Activated T-cell treated with anti-CD3 and anti-CD28 coated beads, Interleukin-2, amount 50 U/mL, for 24 hours (primary cell): ENCODE measurements at regions not wholly inside any gene's neighbourhood (a gene's known extent, or its start where the extent isn't known, plus 50 kb on each side); places are given as distances from the start of the nearest gene placed in this dataset.

Source experiments
- DNase-seq: peaks from one replicate; pipeline ENCODE4 v3.0.0-alpha.2; 2020
- H3K27ac Mint-ChIP-seq: 2 replicates; pipeline ENCODE4 v1.8.0; 2020; ENCODE audit warnings: mild to moderate bottlenecking, mixed read lengths
- H3K27me3 Mint-ChIP-seq: 2 replicates; pipeline ENCODE4 v1.8.0; 2020; ENCODE audit warnings: mixed read lengths
- H3K36me3 Mint-ChIP-seq: 2 replicates; pipeline ENCODE4 v1.8.0; 2020; ENCODE audit warnings: low read depth, mixed read lengths
- H3K4me1 Mint-ChIP-seq: 2 replicates; pipeline ENCODE4 v1.8.0; 2020; ENCODE audit warnings: low read depth, mixed read lengths
- H3K4me3 Mint-ChIP-seq: 2 replicates; pipeline ENCODE4 v1.8.0; 2020; ENCODE audit warnings: mild to moderate bottlenecking, moderate library complexity, mixed read lengths
- H3K9me3 Mint-ChIP-seq: 2 replicates; pipeline ENCODE4 v1.8.0; 2020; ENCODE audit warnings: mixed read lengths

DNA sequence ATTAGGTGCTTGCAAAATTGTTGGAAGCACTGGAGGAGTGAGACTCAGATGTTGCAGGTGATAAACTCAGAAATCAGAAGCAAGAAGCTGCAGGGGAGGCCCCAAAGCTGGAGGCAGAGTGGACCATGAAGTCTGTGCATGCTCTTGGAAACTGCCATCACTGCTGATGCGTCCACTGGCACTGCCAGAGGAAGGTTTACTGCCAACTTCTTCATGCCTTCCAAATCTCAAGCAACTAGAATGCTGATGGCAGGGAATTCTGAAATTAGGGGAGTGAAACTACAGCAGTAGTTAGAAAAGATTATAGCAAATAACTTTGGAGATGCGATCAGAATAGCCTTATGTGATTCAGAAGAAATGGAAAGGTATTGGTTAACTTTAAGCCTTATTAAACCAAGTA lies 277.1 kb upstream of the SDK2 start:
- Mint-ChIP-seq H3K27me3 (peaks cover 6% of the 10 kb centered on the region), H3K27ac (no peak overlapping the region), H3K9me3 (peaks cover 8% of the 10 kb centered on the region)

DNA sequence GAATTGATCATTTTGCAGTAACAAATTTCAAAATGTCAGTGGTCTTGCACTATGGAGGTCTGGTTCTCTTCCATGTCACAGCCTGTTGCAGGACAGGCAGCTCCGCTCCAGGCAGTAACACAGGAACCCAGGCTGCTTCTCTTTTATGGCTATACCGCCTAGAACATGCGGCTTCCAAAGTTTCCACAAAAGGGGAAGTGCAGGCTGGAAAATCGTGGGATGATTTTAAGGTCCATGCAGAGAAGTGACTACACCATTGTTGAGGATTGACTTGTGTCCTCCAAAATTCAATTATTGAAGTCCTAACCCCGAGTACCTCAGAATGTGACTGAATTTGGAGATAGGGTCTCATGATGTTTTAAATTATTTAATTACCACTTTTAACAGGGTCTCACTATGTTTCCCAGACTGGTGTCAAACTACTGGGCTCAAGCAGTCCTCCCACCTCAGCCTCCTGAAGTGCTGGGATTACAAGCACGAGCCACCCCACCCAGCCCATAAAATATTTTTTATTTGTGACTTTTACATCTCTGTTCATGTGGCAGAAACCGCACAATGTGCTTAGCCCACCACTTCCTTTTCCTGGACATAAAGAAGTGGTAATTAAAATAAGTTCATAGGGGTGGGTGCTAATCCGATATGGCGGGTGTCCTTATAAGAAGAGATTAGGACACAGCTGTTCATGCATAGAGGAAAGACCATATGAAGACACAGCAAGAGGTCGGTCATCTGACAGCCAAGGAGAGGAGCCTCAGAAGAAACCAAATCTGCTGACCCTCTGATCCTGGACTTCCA lies 279.2 kb upstream of the RPL38 start:
- H3K9me3 Mint-ChIP-seq = peaks cover 5% of the 10 kb centered on the region
- no peak for DNase-seq
- H3K4me3 Mint-ChIP-seq = no peak overlapping the region
- H3K27ac Mint-ChIP-seq = no peak overlapping the region
- H3K4me1 Mint-ChIP-seq = peaks cover 12% of the 10 kb centered on the region
- H3K27me3 Mint-ChIP-seq = no peaks in the 10 kb centered on the region
- no peaks in the 10 kb centered on the region for H3K36me3 Mint-ChIP-seq

More for the DNA sequence above, 277.1 kb upstream of the SDK2 start:
- Mint-ChIP-seq H3K4me3 (no peak overlapping the region), H3K4me1 (peaks cover 12% of the 10 kb centered on the region), H3K36me3 (no peaks in the 10 kb centered on the region)
- no peak for DNase-seq

DNA sequence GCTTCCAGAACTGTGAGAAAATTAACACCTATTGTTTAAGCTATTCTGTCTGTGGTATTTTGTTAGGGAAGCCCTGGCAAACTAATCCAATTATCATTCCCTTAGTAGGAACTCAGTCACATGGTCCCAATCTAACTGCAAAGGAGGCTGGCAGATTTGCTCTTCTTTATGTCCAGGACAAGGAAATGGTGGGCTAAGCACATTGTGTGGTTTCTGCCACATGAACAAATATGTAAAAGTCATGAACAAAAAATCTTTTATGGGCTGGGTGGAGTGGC lies 278.6 kb upstream of the RPL38 start:
- H3K4me3 Mint-ChIP-seq = no peak overlapping the region
- no peaks in the 10 kb centered on the region for H3K36me3 Mint-ChIP-seq
- DNase-seq = no peak
- no peak overlapping the region for H3K27ac Mint-ChIP-seq
- peaks cover 2% of the 10 kb centered on the region for H3K9me3 Mint-ChIP-seq
- H3K4me1 Mint-ChIP-seq = peaks cover 15% of the 10 kb centered on the region
- H3K27me3 Mint-ChIP-seq = no peaks in the 10 kb centered on the region

DNA sequence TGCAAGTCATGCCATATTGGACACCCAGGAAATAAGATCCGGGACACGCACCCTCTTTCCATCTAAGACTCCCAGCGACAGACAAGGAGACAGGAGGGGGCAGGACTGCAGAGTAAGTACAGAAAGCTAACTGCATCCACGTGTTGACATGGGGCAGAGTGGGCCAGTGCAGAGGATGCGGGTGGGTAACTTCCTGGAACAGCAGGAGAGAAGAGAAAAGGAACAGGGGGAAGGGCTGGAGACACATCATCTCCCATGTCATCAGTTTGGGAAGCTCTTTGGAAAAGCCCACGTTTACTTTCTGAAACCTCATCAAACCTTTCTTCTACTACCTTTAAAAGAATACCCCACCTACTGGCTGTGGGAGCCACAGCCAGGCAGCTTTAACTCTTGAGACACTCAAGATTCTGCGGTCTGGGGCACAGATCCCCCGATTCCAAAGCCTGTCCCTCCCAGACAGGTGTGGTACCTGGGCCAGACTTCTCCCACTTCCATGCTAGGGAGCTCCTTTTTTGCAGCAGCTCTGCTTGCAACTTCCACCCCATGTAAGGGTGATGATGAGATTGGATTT lies 273.5 kb upstream of the RPL38 start:
- Mint-ChIP-seq H3K9me3 (no peaks in the 10 kb centered on the region), H3K36me3 (no peaks in the 10 kb centered on the region), H3K4me3 (no peak overlapping the region), H3K4me1 (peaks cover 4% of the 10 kb centered on the region), H3K27me3 (peaks cover 4% of the 10 kb centered on the region), H3K27ac (no peak overlapping the region)
- no peak for DNase-seq

DNA sequence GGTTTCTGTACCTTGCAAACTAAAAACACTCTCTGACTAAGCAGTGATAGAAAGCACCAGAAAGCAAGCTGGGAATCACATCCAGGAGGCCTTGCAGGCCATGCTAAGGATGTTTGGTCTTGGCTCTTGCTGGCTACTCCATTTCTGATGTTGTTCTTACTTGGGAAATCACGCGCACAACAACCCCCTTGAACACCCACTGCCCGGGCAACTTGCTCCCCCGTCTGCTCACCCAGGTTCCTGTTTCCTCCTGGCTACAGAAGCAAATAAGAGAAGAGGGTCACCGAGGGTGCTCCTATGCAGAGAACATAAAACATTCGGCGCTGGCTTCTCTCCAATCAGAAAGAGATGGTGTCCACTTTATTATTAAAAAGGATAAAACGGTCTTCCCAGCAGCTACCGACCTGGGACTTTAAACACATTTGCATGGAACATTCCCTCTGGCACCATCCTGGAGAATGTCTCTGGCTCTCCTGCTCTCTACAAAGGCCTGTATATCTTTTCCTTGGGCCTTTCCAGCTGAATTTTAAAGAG lies 271.2 kb upstream of the RPL38 start:
- H3K27me3 Mint-ChIP-seq = peaks cover 4% of the 10 kb centered on the region
- no peak overlapping the region for H3K27ac Mint-ChIP-seq
- H3K4me1 Mint-ChIP-seq = peaks cover 4% of the 10 kb centered on the region
- no peaks in the 10 kb centered on the region for H3K36me3 Mint-ChIP-seq
- DNase-seq = no peak
- H3K4me3 Mint-ChIP-seq = no peak overlapping the region
- H3K9me3 Mint-ChIP-seq = no peaks in the 10 kb centered on the region

DNA sequence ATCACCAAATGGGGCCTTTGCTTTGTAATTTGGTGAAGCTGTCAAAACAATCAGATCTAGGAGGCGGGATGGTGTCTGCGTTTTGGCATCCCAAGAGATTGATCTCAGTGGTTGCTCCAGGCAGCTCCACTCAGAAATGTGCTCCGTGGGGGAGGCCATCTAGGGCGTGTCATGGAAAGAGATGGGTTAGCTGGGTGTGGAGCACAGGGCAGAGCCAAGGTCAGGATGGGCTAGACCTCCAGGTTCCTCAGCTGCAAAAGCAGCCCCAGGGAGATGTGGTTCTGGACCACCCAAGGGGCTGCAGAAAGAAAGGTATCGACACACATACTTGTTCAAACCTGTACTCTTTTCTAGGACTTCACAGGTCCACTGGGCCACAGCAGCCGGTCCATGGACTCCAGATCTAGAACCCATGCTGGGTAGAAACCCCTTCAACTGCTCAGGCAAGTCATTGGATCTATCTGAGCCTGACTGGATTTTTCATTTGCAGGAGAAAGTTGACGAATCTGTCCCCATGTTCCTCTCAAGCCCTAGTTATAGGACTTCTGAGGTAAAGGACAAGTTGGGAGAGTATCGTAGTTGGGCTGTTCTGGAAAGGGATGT lies 270.2 kb upstream of the RPL38 start:
- no peaks in the 10 kb centered on the region for H3K36me3 Mint-ChIP-seq
- H3K9me3 Mint-ChIP-seq = no peaks in the 10 kb centered on the region
- H3K4me3 Mint-ChIP-seq = no peak overlapping the region

DNA sequence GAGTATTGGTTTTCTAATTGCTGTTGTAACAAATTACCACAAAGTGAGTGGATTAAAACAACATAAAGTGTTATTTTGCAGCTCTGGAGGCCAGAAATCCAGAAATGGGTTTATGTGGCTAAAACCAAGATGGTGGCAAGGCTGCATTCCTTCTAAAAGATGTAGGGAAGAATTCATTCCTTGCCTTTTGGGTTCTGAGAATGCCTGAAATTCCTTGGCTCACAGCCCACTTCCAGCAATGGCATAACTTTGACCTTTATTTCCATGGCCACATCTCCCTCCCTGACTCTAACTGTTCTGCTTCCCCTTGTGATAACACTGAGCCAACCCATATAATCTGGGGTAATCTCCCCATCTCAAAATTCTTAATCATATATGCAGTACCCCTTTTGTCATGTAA lies 269.6 kb upstream of the RPL38 start:
- Mint-ChIP-seq H3K4me1 (peaks cover 4% of the 10 kb centered on the region), H3K27ac (no peak overlapping the region), H3K36me3 (no peaks in the 10 kb centered on the region), H3K9me3 (no peaks in the 10 kb centered on the region), H3K4me3 (no peak overlapping the region), H3K27me3 (peaks cover 4% of the 10 kb centered on the region)
- DNase-seq = no peak

More for the DNA sequence above, 270.2 kb upstream of the RPL38 start:
- peaks cover 4% of the 10 kb centered on the region for H3K4me1 Mint-ChIP-seq
- no peak overlapping the region for H3K27ac Mint-ChIP-seq
- H3K27me3 Mint-ChIP-seq = peaks cover 4% of the 10 kb centered on the region
- no peak for DNase-seq

DNA sequence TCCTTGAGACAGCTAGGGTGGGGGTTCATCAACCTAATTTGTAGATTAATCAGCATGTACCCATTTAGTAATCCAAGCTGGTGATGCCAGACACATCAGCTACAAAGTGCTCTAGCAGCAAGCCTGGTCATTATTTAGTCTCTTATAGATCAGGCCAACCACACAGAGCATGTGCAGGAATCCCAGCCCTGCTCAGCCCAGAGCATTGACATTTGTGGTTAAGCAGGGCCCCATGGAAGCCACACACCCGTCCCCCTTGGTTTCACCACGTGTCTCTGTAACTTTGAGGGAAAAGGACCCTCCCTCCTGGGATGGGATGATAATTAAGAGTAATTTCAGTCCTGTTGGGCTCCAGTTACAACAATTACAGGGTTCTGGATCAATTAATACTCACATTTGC lies 268.8 kb upstream of the RPL38 start:
- Mint-ChIP-seq H3K4me3 (no peak overlapping the region), H3K36me3 (no peaks in the 10 kb centered on the region), H3K27me3 (peaks cover 4% of the 10 kb centered on the region), H3K4me1 (peaks cover 2% of the 10 kb centered on the region), H3K9me3 (no peaks in the 10 kb centered on the region), H3K27ac (no peak overlapping the region)
- DNase-seq = no peak

DNA sequence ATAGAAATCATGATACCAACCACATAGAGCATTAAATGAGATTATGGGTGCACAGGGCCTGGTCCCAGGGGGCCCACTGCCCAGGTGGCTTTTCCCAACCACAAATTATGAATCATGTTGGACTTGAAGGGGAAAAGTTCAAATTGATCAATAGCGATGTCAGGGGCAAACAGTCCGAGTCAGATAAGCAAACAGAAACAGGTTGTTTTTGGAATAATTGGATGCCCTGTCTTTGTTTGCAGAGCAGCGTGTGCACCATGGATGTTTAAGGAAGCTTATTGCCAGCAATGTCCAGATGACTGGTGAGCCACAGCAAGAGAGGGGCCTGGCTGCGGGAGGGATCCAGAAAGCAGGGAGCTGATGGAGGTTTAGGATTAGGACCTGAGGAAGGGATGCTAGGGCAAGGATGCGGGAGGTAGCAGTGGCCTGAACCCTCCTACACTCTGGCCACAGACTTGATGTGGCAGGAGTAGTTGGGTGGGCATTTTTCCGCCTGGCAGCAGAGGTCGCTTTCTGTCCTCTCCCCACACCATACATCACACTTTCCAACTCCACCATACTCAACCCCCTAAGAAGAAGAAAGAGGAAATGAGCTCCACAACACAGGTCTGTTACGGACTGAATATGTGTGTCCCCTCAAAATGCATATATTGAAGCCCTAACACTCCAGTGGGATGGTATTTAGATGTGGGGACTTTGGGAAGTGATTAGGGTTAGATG lies 266.4 kb upstream of the RPL38 start:
- H3K4me3 Mint-ChIP-seq = no peak overlapping the region
- H3K27me3 Mint-ChIP-seq = peaks cover 4% of the 10 kb centered on the region
- no peaks in the 10 kb centered on the region for H3K4me1 Mint-ChIP-seq
- no peaks in the 10 kb centered on the region for H3K9me3 Mint-ChIP-seq
- no peak overlapping the region for H3K27ac Mint-ChIP-seq
- DNase-seq = no peak
- no peaks in the 10 kb centered on the region for H3K36me3 Mint-ChIP-seq

DNA sequence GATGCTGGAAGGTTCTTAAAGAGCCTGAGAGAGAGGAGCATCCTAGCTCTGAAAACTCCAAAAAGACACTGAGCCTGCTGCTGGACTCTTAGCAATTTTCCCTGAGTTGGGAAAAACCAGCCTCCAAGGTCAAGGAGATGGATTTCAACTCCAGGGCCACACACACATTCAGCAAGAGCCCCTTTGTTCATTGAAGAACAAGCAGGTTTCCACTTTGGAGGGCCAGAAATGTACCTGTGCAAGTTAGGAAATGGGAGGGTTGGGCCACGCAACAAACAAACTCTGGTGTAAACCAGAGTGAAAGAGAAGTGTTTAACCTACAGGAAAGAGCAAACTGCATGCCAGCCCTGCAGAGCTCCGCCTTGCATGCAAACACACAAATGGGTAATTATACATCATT lies 264.8 kb upstream of the RPL38 start:
- no peak for DNase-seq
- H3K27ac Mint-ChIP-seq = no peak overlapping the region
- no peaks in the 10 kb centered on the region for H3K27me3 Mint-ChIP-seq
- no peaks in the 10 kb centered on the region for H3K36me3 Mint-ChIP-seq
- no peaks in the 10 kb centered on the region for H3K4me1 Mint-ChIP-seq
- no peak overlapping the region for H3K4me3 Mint-ChIP-seq
- no peaks in the 10 kb centered on the region for H3K9me3 Mint-ChIP-seq

DNA sequence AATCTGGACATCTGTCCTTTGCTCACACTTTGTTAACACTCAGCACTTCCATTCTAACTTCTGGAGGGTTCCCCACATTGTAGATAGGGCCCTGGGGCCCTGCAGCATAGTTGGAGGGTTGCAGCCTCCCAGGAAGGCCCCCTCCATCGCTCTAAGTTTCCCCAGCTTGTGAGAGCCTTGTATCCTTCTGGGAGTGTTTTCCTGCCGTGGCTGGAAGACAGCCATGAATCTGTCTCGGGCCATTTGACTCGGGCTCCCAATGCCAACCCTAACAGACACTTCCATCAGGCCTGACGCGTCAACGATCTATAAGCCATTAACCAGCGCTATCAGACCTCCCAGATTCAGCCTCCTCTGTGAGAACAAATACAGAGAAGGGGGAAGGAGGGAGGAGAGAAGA lies 263.7 kb upstream of the RPL38 start:
- no peaks in the 10 kb centered on the region for H3K36me3 Mint-ChIP-seq
- H3K4me3 Mint-ChIP-seq = no peak overlapping the region
- no peak overlapping the region for H3K27ac Mint-ChIP-seq
- no peaks in the 10 kb centered on the region for H3K9me3 Mint-ChIP-seq
- no peaks in the 10 kb centered on the region for H3K27me3 Mint-ChIP-seq
- H3K4me1 Mint-ChIP-seq = no peaks in the 10 kb centered on the region
- no peak for DNase-seq

DNA sequence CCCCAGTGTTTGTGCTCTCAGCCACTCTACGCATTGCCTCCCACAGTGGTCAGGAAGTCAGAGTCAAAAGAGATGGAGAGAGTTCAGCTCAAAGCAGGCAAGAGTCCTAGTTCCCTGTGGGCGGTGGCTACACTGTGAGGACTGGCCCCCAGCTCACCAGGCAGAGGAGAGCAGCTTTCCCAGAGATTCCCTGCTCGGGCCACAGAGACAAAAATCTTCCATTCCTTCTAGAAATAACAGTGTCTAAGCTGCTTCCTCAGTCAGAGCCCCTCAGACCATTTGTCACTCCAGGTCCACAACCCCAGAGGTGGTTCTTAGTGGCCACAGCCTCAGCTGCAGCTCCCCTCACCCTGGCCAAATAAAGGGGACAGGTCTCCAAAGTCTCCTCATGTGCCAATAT lies 263.0 kb upstream of the RPL38 start:
- no peaks in the 10 kb centered on the region for H3K27me3 Mint-ChIP-seq
- H3K4me1 Mint-ChIP-seq = no peaks in the 10 kb centered on the region

DNA sequence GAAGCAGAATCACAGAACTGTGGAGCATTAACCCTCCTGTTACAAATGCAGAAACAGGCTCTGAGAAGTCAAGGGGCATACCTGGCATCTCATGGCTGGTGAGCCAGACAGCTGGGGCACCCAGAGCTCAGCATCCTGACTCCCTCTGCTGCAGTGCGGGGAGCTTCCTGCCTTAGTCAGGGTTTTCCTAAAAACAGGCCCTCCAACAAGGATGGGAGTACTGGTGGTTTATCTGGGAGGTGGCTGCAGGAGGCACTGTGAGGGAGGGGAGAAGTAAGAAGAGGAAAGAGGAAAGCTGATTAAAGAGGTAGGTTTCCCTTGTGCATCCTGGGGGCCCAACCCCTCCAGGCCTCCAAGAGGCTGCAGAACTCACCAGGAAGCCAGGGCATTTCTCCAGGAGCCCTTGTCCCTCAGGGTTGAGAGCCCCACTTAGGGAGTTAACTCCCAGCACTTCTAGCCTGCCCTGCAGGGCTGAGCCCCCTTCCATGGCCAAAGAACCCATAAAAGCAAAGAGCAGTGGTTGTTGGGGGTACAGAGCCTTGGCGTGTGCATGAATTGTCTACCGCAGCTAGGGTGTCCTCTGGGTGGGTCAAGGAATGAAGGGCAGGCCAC lies 261.5 kb upstream of the RPL38 start:
- no peak for DNase-seq
- no peaks in the 10 kb centered on the region for H3K36me3 Mint-ChIP-seq
- no peaks in the 10 kb centered on the region for H3K9me3 Mint-ChIP-seq
- H3K27ac Mint-ChIP-seq = no peak overlapping the region
- H3K27me3 Mint-ChIP-seq = no peaks in the 10 kb centered on the region
- H3K4me1 Mint-ChIP-seq = no peaks in the 10 kb centered on the region
- H3K4me3 Mint-ChIP-seq = no peak overlapping the region

More for the DNA sequence above, 263.0 kb upstream of the RPL38 start:
- no peak overlapping the region for H3K27ac Mint-ChIP-seq
- H3K36me3 Mint-ChIP-seq = no peaks in the 10 kb centered on the region
- no peak overlapping the region for H3K4me3 Mint-ChIP-seq
- no peak for DNase-seq
- H3K9me3 Mint-ChIP-seq = no peaks in the 10 kb centered on the region

DNA sequence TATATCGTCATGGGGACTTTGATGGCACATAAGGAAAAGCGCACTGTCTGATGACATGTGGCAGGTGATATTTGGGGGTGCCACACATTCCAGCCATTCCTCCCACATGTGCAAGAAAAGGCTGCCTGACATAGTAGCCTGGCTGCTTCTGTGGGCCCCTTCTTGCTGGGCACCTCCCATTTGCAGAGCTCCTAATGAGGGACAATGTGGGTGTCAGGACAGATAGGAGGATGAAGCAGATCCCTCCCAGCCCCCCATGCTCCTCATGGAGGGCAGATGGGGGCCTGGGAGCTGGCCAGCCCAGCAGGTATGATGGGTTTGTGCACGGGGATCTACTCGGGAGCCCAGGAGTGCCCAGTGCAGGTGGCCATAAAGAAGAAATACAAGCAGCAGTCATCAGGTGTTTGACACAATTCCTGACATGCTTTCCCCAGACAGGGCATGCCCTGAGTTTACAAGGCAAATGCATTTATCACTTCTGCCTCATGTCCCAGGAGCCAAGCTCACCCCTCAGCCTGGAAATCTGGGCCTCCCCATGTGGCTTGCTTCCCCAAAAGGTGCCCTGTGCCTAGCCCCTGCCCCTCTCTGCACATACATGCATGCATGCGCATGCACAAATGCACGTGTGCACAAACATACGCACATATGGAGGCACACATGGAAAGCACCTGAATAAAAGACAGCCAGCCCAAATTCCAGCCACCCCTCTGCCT lies 260.6 kb upstream of the RPL38 start:
- H3K27ac Mint-ChIP-seq = no peak overlapping the region
- no peaks in the 10 kb centered on the region for H3K36me3 Mint-ChIP-seq
- H3K4me1 Mint-ChIP-seq = no peaks in the 10 kb centered on the region
- H3K27me3 Mint-ChIP-seq = no peaks in the 10 kb centered on the region
- H3K9me3 Mint-ChIP-seq = no peaks in the 10 kb centered on the region
- no peak overlapping the region for H3K4me3 Mint-ChIP-seq
- DNase-seq = no peak
